ENCODE measurements at regions not wholly inside any gene's neighbourhood (a gene's known extent, or its start where the extent isn't known, plus 50 kb on each side); places are given as distances from the start of the nearest gene placed in this dataset.

- H3K27ac ChIP-seq (ENCODE audit: low read depth in 1 of 2, low read length in 1 of 2): no peak overlapping the region
- H3K27me3 ChIP-seq (ENCODE audit: control insufficient read depth in 3 of 3, insufficient read depth in 3 of 3, low read length in 2 of 3): no peaks in the 10 kb centered on the region
- DNase-seq: peak; percentile 34 to 81 (median 75)
- ATAC-seq (ENCODE audit: insufficient read depth, low FRiP score): no peak
- WGBS, 2 donors: 70 to 74% methylated on average over 8 of the region's 8 CpGs
- no peak overlapping the region for H3K9ac ChIP-seq (ENCODE audit: insufficient read depth in 1 of 2, low read length in 2 of 2)
- TF ChIP-seq, protein P1, sequence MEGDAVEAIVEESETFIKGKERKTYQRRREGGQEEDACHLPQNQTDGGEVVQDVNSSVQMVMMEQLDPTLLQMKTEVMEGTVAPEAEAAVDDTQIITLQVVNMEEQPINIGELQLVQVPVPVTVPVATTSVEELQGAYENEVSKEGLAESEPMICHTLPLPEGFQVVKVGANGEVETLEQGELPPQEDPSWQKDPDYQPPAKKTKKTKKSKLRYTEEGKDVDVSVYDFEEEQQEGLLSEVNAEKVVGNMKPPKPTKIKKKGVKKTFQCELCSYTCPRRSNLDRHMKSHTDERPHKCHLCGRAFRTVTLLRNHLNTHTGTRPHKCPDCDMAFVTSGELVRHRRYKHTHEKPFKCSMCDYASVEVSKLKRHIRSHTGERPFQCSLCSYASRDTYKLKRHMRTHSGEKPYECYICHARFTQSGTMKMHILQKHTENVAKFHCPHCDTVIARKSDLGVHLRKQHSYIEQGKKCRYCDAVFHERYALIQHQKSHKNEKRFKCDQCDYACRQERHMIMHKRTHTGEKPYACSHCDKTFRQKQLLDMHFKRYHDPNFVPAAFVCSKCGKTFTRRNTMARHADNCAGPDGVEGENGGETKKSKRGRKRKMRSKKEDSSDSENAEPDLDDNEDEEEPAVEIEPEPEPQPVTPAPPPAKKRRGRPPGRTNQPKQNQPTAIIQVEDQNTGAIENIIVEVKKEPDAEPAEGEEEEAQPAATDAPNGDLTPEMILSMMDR (IDR thresholded peaks at IDR 0.05; ENCODE audit: control extremely low read depth, extremely low read depth): no peak
- H3K36me3 ChIP-seq (ENCODE audit: control insufficient read depth in 4 of 4, insufficient read depth in 4 of 4, low read length in 4 of 4): no peaks in the 10 kb centered on the region
- peaks cover 0 to 11% (median 0%) of the 10 kb centered on the region in 5 donors for H3K4me1 ChIP-seq (ENCODE audit: control insufficient read depth in 5 of 5, insufficient read depth in 5 of 5, low read length in 5 of 5)
- no peak overlapping the region for H3K4me3 ChIP-seq
- no peaks in the 10 kb centered on the region for H3K9me3 ChIP-seq (ENCODE audit: control insufficient read depth in 4 of 4, insufficient read depth in 3 of 4, low read length in 3 of 4)
Measured at GRCh38 chr1:80211691-80212380, 1205.3 kb upstream of the ADGRL4 start.

DNA sequence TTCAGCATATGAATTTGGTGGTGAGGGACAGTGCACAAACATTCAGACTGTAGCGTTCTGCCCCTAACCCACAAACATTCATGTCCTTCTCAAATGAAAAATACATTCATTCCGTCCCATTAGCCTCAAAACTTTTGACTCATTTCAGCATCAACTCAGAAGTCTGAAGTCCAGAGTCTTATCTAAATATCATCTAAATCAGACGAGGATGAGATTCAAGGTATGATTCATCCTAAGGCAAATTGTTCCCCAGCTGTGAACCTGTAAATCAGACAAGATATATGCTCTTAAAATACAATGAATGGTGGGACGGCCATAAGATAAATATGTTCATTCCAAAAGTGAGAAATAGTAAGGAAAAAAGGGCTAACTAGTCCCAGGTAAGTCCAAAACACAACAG lies 1195.6 kb upstream of the ADGRL4 start:
- H3K9me3 ChIP-seq (ENCODE audit: control insufficient read depth in 4 of 4, insufficient read depth in 3 of 4, low read length in 3 of 4): no peaks in the 10 kb centered on the region
- no peaks in the 10 kb centered on the region for H3K36me3 ChIP-seq (ENCODE audit: control insufficient read depth in 4 of 4, insufficient read depth in 4 of 4, low read length in 4 of 4)
- ATAC-seq (ENCODE audit: insufficient read depth, low FRiP score) (no peak), DNase-seq (no peak)
- no peak overlapping the region for H3K9ac ChIP-seq (ENCODE audit: insufficient read depth in 1 of 2, low read length in 2 of 2)
- TF ChIP-seq, protein P1 (IDR thresholded peaks at IDR 0.05; ENCODE audit: control extremely low read depth, extremely low read depth): no peak
- no peak overlapping the region for H3K27ac ChIP-seq (ENCODE audit: low read depth in 1 of 2, low read length in 1 of 2)
- H3K27me3 ChIP-seq (ENCODE audit: control insufficient read depth in 3 of 3, insufficient read depth in 3 of 3, low read length in 2 of 3): no peaks in the 10 kb centered on the region
- H3K4me1 ChIP-seq (ENCODE audit: control insufficient read depth in 5 of 5, insufficient read depth in 5 of 5, low read length in 5 of 5): no peaks in the 10 kb centered on the region
- no peak overlapping the region for H3K4me3 ChIP-seq
- WGBS, 2 donors: 87 to 91% methylated on average over 4 of the region's 4 CpGs

- no peak overlapping the region for H3K27ac ChIP-seq (ENCODE audit: low read depth in 1 of 2, low read length in 1 of 2)
- no peaks in the 10 kb centered on the region for H3K4me1 ChIP-seq (ENCODE audit: control insufficient read depth in 5 of 5, insufficient read depth in 5 of 5, low read length in 5 of 5)
- no peak overlapping the region for H3K4me3 ChIP-seq
- 87 to 89% methylated on average over 4 of the region's 4 CpGs for WGBS, 2 donors
- no peak overlapping the region for H3K9ac ChIP-seq (ENCODE audit: insufficient read depth in 1 of 2, low read length in 2 of 2)
- no peak for DNase-seq
- H3K27me3 ChIP-seq (ENCODE audit: control insufficient read depth in 3 of 3, insufficient read depth in 3 of 3, low read length in 2 of 3): no peaks in the 10 kb centered on the region
- TF ChIP-seq, protein P1 (IDR thresholded peaks at IDR 0.05; ENCODE audit: control extremely low read depth, extremely low read depth): no peak
- no peak for ATAC-seq (ENCODE audit: insufficient read depth, low FRiP score)
- H3K9me3 ChIP-seq (ENCODE audit: control insufficient read depth in 4 of 4, insufficient read depth in 3 of 4, low read length in 3 of 4): no peaks in the 10 kb centered on the region
- H3K36me3 ChIP-seq (ENCODE audit: control insufficient read depth in 4 of 4, insufficient read depth in 4 of 4, low read length in 4 of 4): no peaks in the 10 kb centered on the region
Measured at GRCh38 chr1:80194221-80194620, 1187.7 kb upstream of the ADGRL4 start.

GRCh38 chr1:80181418-80181817 lies 1174.9 kb upstream of the ADGRL4 start:
- no peak for ATAC-seq (ENCODE audit: insufficient read depth, low FRiP score)
- H3K4me1 ChIP-seq (ENCODE audit: control insufficient read depth in 5 of 5, insufficient read depth in 5 of 5, low read length in 5 of 5): peaks cover 0 to 4% (median 0%) of the 10 kb centered on the region in 5 donors
- no peaks in the 10 kb centered on the region for H3K36me3 ChIP-seq (ENCODE audit: control insufficient read depth in 4 of 4, insufficient read depth in 4 of 4, low read length in 4 of 4)
- H3K9me3 ChIP-seq (ENCODE audit: control insufficient read depth in 4 of 4, insufficient read depth in 3 of 4, low read length in 3 of 4): no peaks in the 10 kb centered on the region
- H3K27ac ChIP-seq (ENCODE audit: low read depth in 1 of 2, low read length in 1 of 2): no peak overlapping the region
- no peak overlapping the region for H3K4me3 ChIP-seq
- no peaks in the 10 kb centered on the region for H3K27me3 ChIP-seq (ENCODE audit: control insufficient read depth in 3 of 3, insufficient read depth in 3 of 3, low read length in 2 of 3)
- TF ChIP-seq, protein P1 (IDR thresholded peaks at IDR 0.05; ENCODE audit: control extremely low read depth, extremely low read depth): no peak
- H3K9ac ChIP-seq (ENCODE audit: insufficient read depth in 1 of 2, low read length in 2 of 2): no peak overlapping the region
- no peak for DNase-seq

Measured in lung (tissue), 11 donors.